Activated CD4-positive, alpha-beta T cell treated with anti-CD3 and anti-CD28 coated beads, Interleukin-2, amount 10 ng/mL, durations not matched to agents 24 days and 14 days (primary cell): ENCODE measurements at regions not wholly inside any gene's neighbourhood (a gene's known extent, or its start where the extent isn't known, plus 50 kb on each side); places are given as distances from the start of the nearest gene placed in this dataset.

Source experiments
- DNase-seq: peaks from one replicate; pipeline ENCODE4 v3.0.0; 2022
- H3K27ac Mint-ChIP-seq: one replicate; pipeline ENCODE4 v1.8.0; 2022; ENCODE audit warnings: mild to moderate bottlenecking, mixed read lengths
- H3K27me3 Mint-ChIP-seq: one replicate; pipeline ENCODE4 v1.8.0; 2022; ENCODE audit warnings: mixed read lengths
- H3K36me3 Mint-ChIP-seq: one replicate; pipeline ENCODE4 v1.8.0; 2022; ENCODE audit warnings: low read depth, mild to moderate bottlenecking, mixed read lengths
- H3K4me1 Mint-ChIP-seq: one replicate; pipeline ENCODE4 v1.8.0; 2021; ENCODE audit warnings: mixed read lengths
- H3K4me3 Mint-ChIP-seq: one replicate; pipeline ENCODE4 v1.8.0; 2022; ENCODE audit warnings: mild to moderate bottlenecking, moderate library complexity, mixed read lengths
- H3K9me3 Mint-ChIP-seq: one replicate; pipeline ENCODE4 v1.8.0; 2021; ENCODE audit warnings: mixed read lengths
- intact Hi-C: fragments of 100-400 bp; cut with micrococcal nuclease; formaldehyde crosslinking; loops from one replicate; pipeline ENCODE4 v1.15.1; 2023

GRCh38 chr6:143607168-143607567 is 70.6 kb upstream of the PHACTR2 start:
- Mint-ChIP-seq H3K4me1 (peaks cover 6% of the 10 kb centered on the region), H3K27me3 (no peaks in the 10 kb centered on the region)
- intact Hi-C loops: no loop called here

GRCh38 chr6:143605906-143606521 is 71.8 kb upstream of the PHACTR2 start:
- DNase-seq: no peak
- Mint-ChIP-seq H3K4me3 (no peak overlapping the region), H3K4me1 (no peaks in the 10 kb centered on the region), H3K36me3 (no peaks in the 10 kb centered on the region), H3K27ac (no peak overlapping the region), H3K27me3 (no peaks in the 10 kb centered on the region), H3K9me3 (no peaks in the 10 kb centered on the region)
- intact Hi-C loops: no loop called here

More at GRCh38 chr6:143607168-143607567, 70.6 kb upstream of the PHACTR2 start:
- H3K27ac Mint-ChIP-seq: no peak overlapping the region
- H3K36me3 Mint-ChIP-seq: no peaks in the 10 kb centered on the region
- DNase-seq: no peak
- H3K4me3 Mint-ChIP-seq: no peak overlapping the region
- H3K9me3 Mint-ChIP-seq: no peaks in the 10 kb centered on the region

GRCh38 chr6:143603455-143603854 is 74.3 kb upstream of the PHACTR2 start:
- no peaks in the 10 kb centered on the region for H3K27me3 Mint-ChIP-seq
- peaks cover 2% of the 10 kb centered on the region for H3K36me3 Mint-ChIP-seq
- no peak overlapping the region for H3K27ac Mint-ChIP-seq
- H3K9me3 Mint-ChIP-seq: no peaks in the 10 kb centered on the region
- intact Hi-C loops: no loop called here
- peaks cover 5% of the 10 kb centered on the region for H3K4me1 Mint-ChIP-seq
- no peak overlapping the region for H3K4me3 Mint-ChIP-seq
- DNase-seq: no peak

- Mint-ChIP-seq H3K36me3 (peaks cover 2% of the 10 kb centered on the region), H3K27me3 (no peaks in the 10 kb centered on the region), H3K4me1 (peaks cover 18% of the 10 kb centered on the region), H3K27ac (no peak overlapping the region), H3K9me3 (no peaks in the 10 kb centered on the region), H3K4me3 (no peak overlapping the region)
- intact Hi-C loops: no loop called here
- DNase-seq: no peak
Observed at GRCh38 chr6:143601504-143601903, 76.3 kb upstream of the PHACTR2 start.

GRCh38 chr6:143600821-143601220 is 76.9 kb upstream of the PHACTR2 start:
- H3K36me3 Mint-ChIP-seq: peaks cover 2% of the 10 kb centered on the region
- H3K9me3 Mint-ChIP-seq: no peaks in the 10 kb centered on the region
- no peak for DNase-seq
- H3K4me1 Mint-ChIP-seq: peaks cover 18% of the 10 kb centered on the region
- intact Hi-C loops: no loop called here
- H3K27ac Mint-ChIP-seq: no peak overlapping the region
- H3K27me3 Mint-ChIP-seq: no peaks in the 10 kb centered on the region
- no peak overlapping the region for H3K4me3 Mint-ChIP-seq

- intact Hi-C loops: no loop called here
- peaks cover 21% of the 10 kb centered on the region for H3K4me1 Mint-ChIP-seq
- peak overlapping the region; percentile 59 for H3K27ac Mint-ChIP-seq
- H3K4me3 Mint-ChIP-seq: peak overlapping the region; percentile 20
- H3K9me3 Mint-ChIP-seq: no peaks in the 10 kb centered on the region
- no peaks in the 10 kb centered on the region for H3K27me3 Mint-ChIP-seq
- peak; percentile 74 for DNase-seq
- peaks cover 2% of the 10 kb centered on the region for H3K36me3 Mint-ChIP-seq
Observed at GRCh38 chr6:143598466-143599080, 79.2 kb upstream of the PHACTR2 start.

- Mint-ChIP-seq H3K27ac (no peak overlapping the region), H3K9me3 (peaks cover 1% of the 10 kb centered on the region), H3K27me3 (no peaks in the 10 kb centered on the region), H3K4me3 (no peak overlapping the region), H3K4me1 (peaks cover 21% of the 10 kb centered on the region), H3K36me3 (peaks cover 3% of the 10 kb centered on the region)
- intact Hi-C loops: no loop called here
- no peak for DNase-seq
Observed at GRCh38 chr6:143596866-143597265, 80.9 kb upstream of the PHACTR2 start.

- Mint-ChIP-seq H3K4me3 (no peak overlapping the region), H3K27ac (no peak overlapping the region), H3K27me3 (no peaks in the 10 kb centered on the region), H3K36me3 (peaks cover 5% of the 10 kb centered on the region), H3K9me3 (peaks cover 3% of the 10 kb centered on the region), H3K4me1 (peaks cover 21% of the 10 kb centered on the region)
- intact Hi-C loops: no loop called here
- no peak for DNase-seq
Observed at GRCh38 chr6:143595251-143596036, 82.3 kb upstream of the PHACTR2 start.

GRCh38 chr6:143594647-143595046 is 83.1 kb upstream of the PHACTR2 start:
- peak; percentile 43 for DNase-seq
- H3K4me3 Mint-ChIP-seq: no peak overlapping the region
- peaks cover 4% of the 10 kb centered on the region for H3K36me3 Mint-ChIP-seq
- intact Hi-C loops: no loop called here
- peaks cover 21% of the 10 kb centered on the region for H3K4me1 Mint-ChIP-seq
- H3K27me3 Mint-ChIP-seq: no peaks in the 10 kb centered on the region
- H3K27ac Mint-ChIP-seq: no peak overlapping the region
- peaks cover 3% of the 10 kb centered on the region for H3K9me3 Mint-ChIP-seq

- no peak overlapping the region for H3K27ac Mint-ChIP-seq
- peaks cover 7% of the 10 kb centered on the region for H3K36me3 Mint-ChIP-seq
- peaks cover 3% of the 10 kb centered on the region for H3K9me3 Mint-ChIP-seq
- no peak for DNase-seq
- intact Hi-C loops: no loop called here
- H3K4me3 Mint-ChIP-seq: no peak overlapping the region
- H3K27me3 Mint-ChIP-seq: no peaks in the 10 kb centered on the region
- peaks cover 5% of the 10 kb centered on the region for H3K4me1 Mint-ChIP-seq
Observed at GRCh38 chr6:143592335-143592734, 80.8 kb upstream of the FUCA2 start.

GRCh38 chr6:143591441-143591840 is 79.9 kb upstream of the FUCA2 start:
- intact Hi-C loops: no loop called here
- Mint-ChIP-seq H3K36me3 (peaks cover 7% of the 10 kb centered on the region), H3K9me3 (peaks cover 3% of the 10 kb centered on the region), H3K27me3 (no peaks in the 10 kb centered on the region), H3K4me3 (no peak overlapping the region), H3K27ac (no peak overlapping the region), H3K4me1 (peaks cover 3% of the 10 kb centered on the region)
- DNase-seq: no peak

GRCh38 chr6:143589162-143589561 is 77.6 kb upstream of the FUCA2 start:
- DNase-seq: no peak
- intact Hi-C loops: no loop called here
- no peaks in the 10 kb centered on the region for H3K4me1 Mint-ChIP-seq
- peaks cover 3% of the 10 kb centered on the region for H3K9me3 Mint-ChIP-seq
- H3K27ac Mint-ChIP-seq: no peak overlapping the region
- no peak overlapping the region for H3K4me3 Mint-ChIP-seq
- H3K27me3 Mint-ChIP-seq: no peaks in the 10 kb centered on the region
- peaks cover 7% of the 10 kb centered on the region for H3K36me3 Mint-ChIP-seq

GRCh38 chr6:143586557-143586956 is 75.0 kb upstream of the FUCA2 start:
- Mint-ChIP-seq H3K27ac (no peak overlapping the region), H3K9me3 (no peaks in the 10 kb centered on the region), H3K36me3 (peaks cover 7% of the 10 kb centered on the region), H3K4me1 (peaks cover 6% of the 10 kb centered on the region), H3K4me3 (no peak overlapping the region), H3K27me3 (no peaks in the 10 kb centered on the region)
- intact Hi-C loops: no loop called here
- DNase-seq: no peak

GRCh38 chr6:143585716-143586115 is 74.2 kb upstream of the FUCA2 start:
- Mint-ChIP-seq H3K4me3 (no peak overlapping the region), H3K36me3 (peaks cover 8% of the 10 kb centered on the region), H3K9me3 (no peaks in the 10 kb centered on the region), H3K4me1 (peaks cover 10% of the 10 kb centered on the region), H3K27me3 (no peaks in the 10 kb centered on the region), H3K27ac (no peak overlapping the region)
- intact Hi-C loops: no loop called here
- no peak for DNase-seq
